Gastrocnemius medialis (tissue), 4 donors: ENCODE measurements at regions not wholly inside any gene's neighbourhood (a gene's known extent, or its start where the extent isn't known, plus 50 kb on each side); places are given as distances from the start of the nearest gene placed in this dataset.

Source experiments
- ATAC-seq, 2 donors: fragments of 150-250 bp; one replicate each; pipeline ENCODE4 v1.9.1; 2016
- DNase-seq, 2 donors: peaks; one replicate each; pipeline ENCODE4 v3.0.0-alpha.2; 2019
- H3K27ac ChIP-seq, 4 donors: fragments of 200-600 bp; sonication (generic); 1 replicate in 1 of 4; 2 replicates in 3 of 4; pipeline ENCODE4 v1.5.1; 2016 to 2018; ENCODE audit warnings: mild to moderate bottlenecking in 2 of 4, moderate library complexity in 1 of 4
- H3K27me3 ChIP-seq, 3 donors: fragments of 200-600 bp; sonication (generic) in 2 of 3; 1 replicate in 1 of 3; 2 replicates in 2 of 3; pipeline versions ENCODE4 v1.5.1 to v1.6.0; 2016 to 2019; ENCODE audit warnings: mild to moderate bottlenecking in 1 of 3, moderate library complexity in 1 of 3
- H3K36me3 ChIP-seq, 2 donors: fragments of 200-600 bp; sonication (generic) in 1 of 2; one replicate each; pipeline ENCODE4 v1.5.1; 2017 to 2018
- H3K4me1 ChIP-seq, 2 donors: fragments of 200-600 bp; sonication (generic) in 1 of 2; one replicate each; pipeline ENCODE4 v1.5.1; 2016 to 2017; ENCODE audit warnings: mild to moderate bottlenecking in 2 of 2
- H3K4me3 ChIP-seq, 4 donors: fragments of 200-600 bp; sonication (generic) in 3 of 4; 1 replicate in 1 of 4; 2 replicates in 3 of 4; pipeline ENCODE4 v1.5.1; 2016 to 2019; ENCODE audit warnings: mild to moderate bottlenecking in 2 of 4
- H3K9me3 ChIP-seq, 3 donors: fragments of 200-600 bp; sonication (generic) in 2 of 3; 1 replicate in 1 of 3; 2 replicates in 2 of 3; pipeline ENCODE4 v1.5.1; 2016 to 2019
- CTCF ChIP-seq, 5 experiments: fragments of 450-650 bp in 3 of 5; fragments of 200-600 bp in 2 of 5; sonication (generic) in 2 of 5; IDR thresholded peaks in 4 of 5; conservative IDR thresholded peaks in 1 of 5; 1 replicate in 4 of 5; 2 replicates in 1 of 5; pipeline ENCODE4 v1.5.1; 2016 to 2019; ENCODE audit warnings: antibody characterized with exemption in 5 of 5, mild to moderate bottlenecking in 3 of 5, moderate library complexity in 3 of 5
- POLR2A ChIP-seq, 2 donors: fragments of 450-650 bp; IDR thresholded peaks; one replicate each; pipeline ENCODE4 v1.6.1; 2017; ENCODE audit warnings: antibody characterized with exemption in 2 of 2, mild to moderate bottlenecking in 2 of 2, moderate library complexity in 2 of 2
- in situ Hi-C, 4 donors: fragments of 200-750 bp; cut with MboI; loops; one replicate each; pipeline versions ENCODE4 v1.15.0 to v1.8.0; 2017; ENCODE audit warnings: low sequenced_read_pairs in 4 of 4
- intact Hi-C: fragments of 100-400 bp; cut with DNase I; formaldehyde crosslinking; loops from one replicate; pipeline ENCODE4 v1.15.1; 2023; ENCODE audit warnings: low total_unique reads

DNA sequence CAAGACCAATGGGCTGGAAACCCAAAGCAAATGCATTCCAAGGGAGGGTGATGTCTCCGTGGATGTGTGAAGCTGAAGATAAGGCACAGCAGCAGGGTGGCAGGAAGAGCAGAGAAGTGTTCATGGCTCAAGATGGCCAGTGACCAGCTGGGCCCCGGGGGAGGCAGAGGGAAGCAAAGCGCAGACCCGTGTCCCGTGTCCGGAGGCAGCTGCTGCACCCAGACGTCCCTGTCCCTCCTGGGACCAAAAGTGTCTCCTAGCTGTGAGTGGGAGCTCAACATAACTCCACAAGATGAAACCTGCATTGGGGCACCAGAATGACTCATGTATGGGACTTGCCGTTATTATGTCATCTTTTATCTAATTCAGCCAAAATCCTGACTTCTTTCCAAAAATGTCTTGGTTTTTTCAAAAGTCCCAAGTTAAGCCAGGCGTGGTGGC is 118.2 kb downstream of the RIPK4 start:
- in situ Hi-C loops, result no loop called here

GRCh38 chr21:41647806-41648561 is 118.9 kb downstream of the RIPK4 start:
- H3K27ac ChIP-seq, result no peak overlapping the region
- intact Hi-C loops (no loop called here), in situ Hi-C loops (no loop called here)
- H3K27me3 ChIP-seq, result peaks cover 0 to 10% (median 7%) of the 10 kb centered on the region in 3 donors
- DNase-seq (no peak), ATAC-seq (no peak)
- H3K9me3 ChIP-seq, result no peaks in the 10 kb centered on the region
- no peak overlapping the region for H3K4me3 ChIP-seq
- no peaks in the 10 kb centered on the region for H3K4me1 ChIP-seq
- no peak for TF ChIP-seq POLR2A (IDR thresholded peaks at IDR 0.05)
- TF ChIP-seq CTCF (IDR thresholded peaks at IDR 0.05 in 4 of 5, conservative IDR thresholded peaks at IDR 0.05 in 1 of 5), result no peak
- H3K36me3 ChIP-seq, result no peaks in the 10 kb centered on the region

More for the DNA sequence above, 118.2 kb downstream of the RIPK4 start:
- ATAC-seq, result peak in 1 of 2 donors; percentile 24
- DNase-seq, result no peak
- no peaks in the 10 kb centered on the region for H3K9me3 ChIP-seq
- H3K27ac ChIP-seq, result no peak overlapping the region
- H3K36me3 ChIP-seq, result no peaks in the 10 kb centered on the region
- H3K4me1 ChIP-seq, result no peaks in the 10 kb centered on the region
- TF ChIP-seq CTCF (IDR thresholded peaks at IDR 0.05 in 4 of 5, conservative IDR thresholded peaks at IDR 0.05 in 1 of 5), result no peak
- no peak for TF ChIP-seq POLR2A (IDR thresholded peaks at IDR 0.05)
- H3K4me3 ChIP-seq, result no peak overlapping the region
- intact Hi-C loops, result no loop called here
- peaks cover 0 to 7% (median 6%) of the 10 kb centered on the region in 3 donors for H3K27me3 ChIP-seq

DNA sequence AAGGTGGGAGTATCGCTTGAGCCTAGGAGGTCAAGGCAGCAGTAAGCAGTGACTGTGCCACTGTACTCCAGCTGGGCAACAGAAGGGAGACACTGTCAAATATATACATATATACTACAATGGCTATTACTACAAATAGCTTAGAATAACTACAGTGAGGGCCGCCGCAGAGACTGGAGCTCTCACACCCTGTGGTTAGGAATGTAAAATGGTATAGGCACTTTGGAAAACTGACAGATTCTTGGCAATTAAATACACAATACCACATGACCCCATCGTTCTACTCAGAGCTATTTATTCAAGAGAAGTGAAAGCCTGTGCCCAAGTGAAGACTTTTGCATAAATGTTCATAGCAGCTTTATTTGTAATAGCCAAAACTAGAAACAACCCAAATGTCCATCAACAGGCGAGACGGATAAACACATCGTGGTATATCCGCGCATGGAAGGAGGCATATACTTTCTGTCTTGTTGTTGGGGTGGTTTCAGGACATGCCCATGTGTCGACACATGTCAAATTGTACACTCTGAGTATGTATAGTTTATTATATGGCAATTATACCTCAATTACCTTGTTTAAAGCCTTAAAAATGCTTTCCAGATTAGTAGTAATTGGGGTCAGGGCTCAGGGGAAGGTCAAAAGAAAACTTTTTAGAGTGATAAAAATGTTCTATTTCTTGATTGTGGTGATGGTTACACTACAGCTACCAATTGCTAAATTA is 123.4 kb downstream of the RIPK4 start:
- ATAC-seq (no peak), DNase-seq (no peak)
- H3K27ac ChIP-seq, result no peak overlapping the region
- H3K27me3 ChIP-seq, result peaks cover 0 to 8% (median 7%) of the 10 kb centered on the region in 3 donors
- no peaks in the 10 kb centered on the region for H3K36me3 ChIP-seq
- H3K4me1 ChIP-seq, result peaks cover 0 to 2% of the 10 kb centered on the region in 2 donors
- no peaks in the 10 kb centered on the region for H3K9me3 ChIP-seq
- in situ Hi-C loops, result no loop called here
- no peak for TF ChIP-seq POLR2A (IDR thresholded peaks at IDR 0.05)
- TF ChIP-seq CTCF (IDR thresholded peaks at IDR 0.05 in 4 of 5, conservative IDR thresholded peaks at IDR 0.05 in 1 of 5), result no peak
- intact Hi-C loops, result no loop called here
- H3K4me3 ChIP-seq, result no peak overlapping the region

DNA sequence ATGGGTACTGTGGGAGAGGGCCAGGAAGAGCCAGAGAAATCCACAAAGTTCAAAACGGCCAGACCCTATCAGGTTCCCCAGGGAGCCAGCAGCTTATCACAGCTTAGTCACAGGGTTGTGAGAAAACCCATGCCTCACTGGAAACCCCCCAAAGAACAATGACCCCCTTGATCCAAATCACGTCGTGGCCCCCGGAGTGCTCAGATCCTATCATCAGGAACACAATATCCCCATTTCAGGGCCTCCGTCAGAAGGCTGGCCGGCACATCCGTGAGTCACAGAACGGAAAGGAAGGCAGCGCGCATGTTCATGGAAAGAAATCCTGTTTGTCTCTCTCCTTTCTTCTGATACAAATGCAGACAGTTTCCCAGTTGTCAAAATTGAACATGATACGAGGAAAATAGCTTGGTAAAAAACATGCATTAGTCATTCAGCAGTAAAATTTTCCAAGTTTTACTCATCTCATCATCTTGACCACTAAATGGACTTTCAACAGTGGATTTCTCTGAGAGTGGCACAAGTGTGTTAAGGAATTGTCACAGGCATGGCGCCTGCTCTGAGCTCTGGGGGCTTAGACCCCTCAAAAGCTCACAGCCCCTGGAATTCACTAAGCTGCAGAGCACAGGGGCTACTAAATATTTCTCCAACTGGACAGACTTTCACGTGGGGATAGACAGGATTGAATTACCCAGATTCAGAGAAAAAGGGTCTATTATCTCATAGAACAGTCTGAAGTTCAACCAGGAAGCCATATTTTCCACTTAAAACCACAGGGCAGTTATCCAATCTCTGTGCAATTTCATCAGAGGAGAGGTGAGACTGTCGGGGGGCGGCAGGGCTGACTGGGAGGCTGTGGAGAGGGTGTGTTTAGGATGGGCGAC is 124.8 kb downstream of the RIPK4 start:
- H3K36me3 ChIP-seq, result no peaks in the 10 kb centered on the region
- H3K27ac ChIP-seq, result peak overlapping the region; percentile 43 to 57 (median 48)
- no peaks in the 10 kb centered on the region for H3K9me3 ChIP-seq
- DNase-seq (peak in 1 of 2 donors; percentile 49), ATAC-seq (peak; percentile 64 to 67)
- intact Hi-C loops (no loop called here), in situ Hi-C loops (no loop called here)
- TF ChIP-seq POLR2A (IDR thresholded peaks at IDR 0.05) (no peak), CTCF (IDR thresholded peaks at IDR 0.05 in 4 of 5, conservative IDR thresholded peaks at IDR 0.05 in 1 of 5) (no peak)
- no peak overlapping the region for H3K4me3 ChIP-seq
- H3K4me1 ChIP-seq, result peaks cover 0 to 2% of the 10 kb centered on the region in 2 donors
- H3K27me3 ChIP-seq, result peaks cover 0 to 8% (median 7%) of the 10 kb centered on the region in 3 donors
